Panc1 (cell line): ENCODE measurements at regions not wholly inside any gene's neighbourhood (a gene's known extent, or its start where the extent isn't known, plus 50 kb on each side); places are given as distances from the start of the nearest gene placed in this dataset.
A peak's percentile ranks its signal among the peaks of the same experiment; 100 is the strongest.

Experiments used
- ATAC-seq: fragments of 200-7000 bp; cut with Tn5 transposase; 2 replicates; pipeline ENCODE4 v1.9.1; 2020; ENCODE audit warnings: mild to moderate bottlenecking, moderate library complexity
- BruUV-seq: library from RNA; stranded (reverse); fragments of 400-500 nt; replicated peaks from 2 replicates; lab custom pipeline; 2021; lab: Mats Ljungman, UMichigan
- CTCF ChIA-PET: fragments of 300-600 bp; sonication (Branson Sonifier 250); formaldehyde crosslinking; loops from one replicate; lab custom pipeline; 2022; ENCODE audit warnings: antibody characterized with exemption; lab: Charles Lee
- POLR2A ChIA-PET: fragments of 300-600 bp; sonication (Branson Sonifier 250); formaldehyde crosslinking; loops from one replicate; lab custom pipeline; 2022; ENCODE audit warnings: antibody characterized with exemption; lab: Charles Lee
- DNase-seq: peaks from one replicate; pipeline ENCODE4 v3.0.0-alpha.2; 2010; ENCODE audit warnings: low read depth, low spot score
- H3K27ac ChIP-seq: 2 replicates; pipeline ENCODE4 v1.5.1; 2011; ENCODE audit warnings: mild to moderate bottlenecking, low read length, inconsistent platforms
- H3K27me3 ChIP-seq: fragments of 200-500 bp; sonication (Bioruptor generic); 2 replicates; pipeline ENCODE4 v1.6.0; 2014; ENCODE audit warnings: low read length, inconsistent platforms; ENCODE audit not compliant: control insufficient read depth, insufficient read depth
- H3K36me3 ChIP-seq: fragments of 200-500 bp; sonication (Bioruptor generic); 2 replicates; pipeline ENCODE4 v1.5.1; 2014; ENCODE audit warnings: inconsistent platforms, mild to moderate bottlenecking, low read length, moderate library complexity; ENCODE audit not compliant: control insufficient read depth, insufficient read depth
- H3K4me1 ChIP-seq: 2 replicates; pipeline ENCODE4 v1.5.1; 2011; ENCODE audit warnings: inconsistent platforms, mild to moderate bottlenecking, low read length, moderate library complexity; ENCODE audit not compliant: control insufficient read depth, insufficient read depth
- H3K4me3 ChIP-seq, 2 experiments: 2 replicates each; pipeline ENCODE4 v1.5.1; 2011 to 2012; ENCODE audit warnings: low read depth in 2 of 2, low read length in 2 of 2, mild to moderate bottlenecking in 2 of 2, inconsistent platforms in 1 of 2, moderate library complexity in 1 of 2
- H3K9me3 ChIP-seq: fragments of 200-500 bp; sonication (Bioruptor generic); 2 replicates; pipeline ENCODE4 v1.5.1; 2014; ENCODE audit warnings: low read depth, mild to moderate bottlenecking, inconsistent platforms, low read length, moderate library complexity; ENCODE audit not compliant: control insufficient read depth, insufficient read depth
- POLR2AphosphoS5 ChIP-seq: IDR thresholded peaks from 2 replicates; pipeline ENCODE4 v1.6.1; 2012; ENCODE audit warnings: mild to moderate bottlenecking, low read depth, low read length, moderate library complexity
- REST ChIP-seq, 2 experiments: IDR thresholded peaks; 2 replicates each; pipeline ENCODE4 v1.6.1; 2011 to 2012; ENCODE audit warnings: low read depth in 2 of 2, control low read depth in 1 of 2, low read length in 1 of 2, mild to moderate bottlenecking in 1 of 2, moderate library complexity in 1 of 2; ENCODE audit not compliant: insufficient read depth in 1 of 2
- SIN3A ChIP-seq: IDR thresholded peaks from 2 replicates; pipeline ENCODE4 v1.6.1; 2012; ENCODE audit warnings: low read depth, mild to moderate bottlenecking, low read length, moderate library complexity, borderline replicate concordance; ENCODE audit not compliant: insufficient read depth
- TCF7L2 ChIP-seq: IDR thresholded peaks from 2 replicates; pipeline ENCODE4 v1.6.1; 2011; ENCODE audit warnings: mild to moderate bottlenecking, low read depth, low read length, inconsistent platforms
- in situ Hi-C: cut with HindIII; loops from 2 replicates; pipeline ENCODE4 v1.10.0; 2016; ENCODE audit warnings: low sequenced_read_pairs, low pct_unique_long_range_greater_than_20kb
- intact Hi-C: fragments of 100-400 bp; cut with micrococcal nuclease; formaldehyde crosslinking; loops from one replicate; pipeline ENCODE4 v1.10.0; 2022; ENCODE audit not compliant: unreplicated experiment
- TF ChIP-seq, protein P1 (sequence below): fragments of 450-650 bp; IDR thresholded peaks from 2 replicates; pipeline ENCODE4 v1.5.1; 2017; ENCODE audit warnings: mild to moderate bottlenecking

GRCh38 chr5:72612810-72613209 lies 105.6 kb upstream of the ZNF366 start:
- no peak for DNase-seq
- CTCF ChIA-PET = no interaction called here
- in situ Hi-C loops = no loop called here

DNA sequence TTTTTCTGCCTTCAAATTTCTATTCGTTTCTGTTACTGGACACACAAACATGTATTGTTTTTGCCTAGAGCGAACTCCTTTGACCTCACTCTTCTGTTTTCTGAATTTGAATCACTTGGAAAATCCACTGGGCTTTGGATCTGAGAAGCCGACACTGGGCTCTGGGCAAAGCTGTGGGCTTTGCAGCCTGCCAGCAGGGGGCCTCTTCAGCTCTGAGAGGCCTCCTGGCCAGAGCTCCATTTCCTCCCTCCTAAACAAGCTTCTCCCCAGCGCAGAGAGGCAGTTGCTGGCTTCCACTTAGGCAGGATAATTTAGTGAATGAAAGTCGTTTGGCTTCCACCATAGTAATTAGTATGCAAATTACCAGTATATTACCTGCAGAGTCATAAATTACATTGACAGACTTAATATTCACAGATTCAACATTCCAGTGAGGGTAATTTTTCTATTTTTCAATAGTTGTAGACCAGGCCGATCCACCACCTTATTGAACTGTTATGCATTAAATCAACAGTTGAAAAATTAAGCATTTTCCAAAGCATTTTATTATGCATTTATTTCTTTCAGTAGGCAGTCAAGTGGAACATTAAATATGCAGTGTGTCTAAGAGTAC lies 104.0 kb upstream of the ZNF366 start:
- POLR2A ChIA-PET = interaction anchor here (0.5 kb wide), 1 partner anchor 211 kb away, joined by 5 read pairs; no protein-coding TSS in a partner anchor
- in situ Hi-C loops (no loop called here), intact Hi-C loops (loop anchor here (5.0 kb wide), 1 partner anchor 211 kb away; no protein-coding TSS in a partner anchor)
- H3K36me3 ChIP-seq = no peaks in the 10 kb centered on the region
- H3K4me3 ChIP-seq = no peak overlapping the region
- DNase-seq = peak; percentile 41
- ATAC-seq = peak; percentile 100
- BruUV-seq = no TSS peak
- no peak overlapping the region for H3K27ac ChIP-seq
- H3K4me1 ChIP-seq = peaks cover 5% of the 10 kb centered on the region; the same call in 1 of the 2 replicates
- CTCF ChIA-PET = interaction anchor here (0.6 to 1.8 kb wide), 2 partner anchors 55 to 208 kb away, joined by 4 to 11 read pairs; no protein-coding TSS in a partner anchor
- H3K9me3 ChIP-seq = no peaks in the 10 kb centered on the region
- TF ChIP-seq TCF7L2 = peak; percentile 77
- no peak for TF ChIP-seq REST (IDR thresholded peaks at IDR 0.05; ENCODE audit: insufficient read depth in 1 of 2, low read depth in 2 of 2, low read length in 1 of 2)
- TF ChIP-seq, protein P1, sequence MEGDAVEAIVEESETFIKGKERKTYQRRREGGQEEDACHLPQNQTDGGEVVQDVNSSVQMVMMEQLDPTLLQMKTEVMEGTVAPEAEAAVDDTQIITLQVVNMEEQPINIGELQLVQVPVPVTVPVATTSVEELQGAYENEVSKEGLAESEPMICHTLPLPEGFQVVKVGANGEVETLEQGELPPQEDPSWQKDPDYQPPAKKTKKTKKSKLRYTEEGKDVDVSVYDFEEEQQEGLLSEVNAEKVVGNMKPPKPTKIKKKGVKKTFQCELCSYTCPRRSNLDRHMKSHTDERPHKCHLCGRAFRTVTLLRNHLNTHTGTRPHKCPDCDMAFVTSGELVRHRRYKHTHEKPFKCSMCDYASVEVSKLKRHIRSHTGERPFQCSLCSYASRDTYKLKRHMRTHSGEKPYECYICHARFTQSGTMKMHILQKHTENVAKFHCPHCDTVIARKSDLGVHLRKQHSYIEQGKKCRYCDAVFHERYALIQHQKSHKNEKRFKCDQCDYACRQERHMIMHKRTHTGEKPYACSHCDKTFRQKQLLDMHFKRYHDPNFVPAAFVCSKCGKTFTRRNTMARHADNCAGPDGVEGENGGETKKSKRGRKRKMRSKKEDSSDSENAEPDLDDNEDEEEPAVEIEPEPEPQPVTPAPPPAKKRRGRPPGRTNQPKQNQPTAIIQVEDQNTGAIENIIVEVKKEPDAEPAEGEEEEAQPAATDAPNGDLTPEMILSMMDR = peak; percentile 95
- no peaks in the 10 kb centered on the region for H3K27me3 ChIP-seq

More at GRCh38 chr5:72612810-72613209, 105.6 kb upstream of the ZNF366 start:
- intact Hi-C loops = loop anchor here (5.0 kb wide), 1 partner anchor 209 kb away; no protein-coding TSS in a partner anchor
- peaks cover 5% of the 10 kb centered on the region; the same call in 1 of the 2 replicates for H3K4me1 ChIP-seq
- H3K4me3 ChIP-seq = no peak overlapping the region
- ATAC-seq = no peak
- TF ChIP-seq, protein P1 = no peak
- TF ChIP-seq SIN3A = no peak
- no peak for TF ChIP-seq REST (IDR thresholded peaks at IDR 0.05; ENCODE audit: insufficient read depth in 1 of 2, low read depth in 2 of 2, low read length in 1 of 2)
- TF ChIP-seq POLR2AphosphoS5 = no peak
- no peak for TF ChIP-seq TCF7L2
- POLR2A ChIA-PET = no interaction called here
- no peaks in the 10 kb centered on the region for H3K36me3 ChIP-seq
- H3K27me3 ChIP-seq = no peaks in the 10 kb centered on the region
- no peaks in the 10 kb centered on the region for H3K9me3 ChIP-seq
- no TSS peak for BruUV-seq
- no peak overlapping the region for H3K27ac ChIP-seq
